Natural killer cell (primary cell): ENCODE measurements at regions not wholly inside any gene's neighbourhood (a gene's known extent, or its start where the extent isn't known, plus 50 kb on each side); places are given as distances from the start of the nearest gene placed in this dataset.

Source experiments
- ATAC-seq, 3 donors: fragments of 150-1000 bp in 2 of 3; fragments of 200-7000 bp in 1 of 3; cut with Tn5 transposase; 1 replicate in 1 of 3; 2 replicates in 2 of 3; pipeline ENCODE4 v1.10.0; 2021; ENCODE audit warnings: mild to moderate bottlenecking in 2 of 3, moderate library complexity in 2 of 3
- DNase-seq, 2 donors: peaks; one replicate each; pipeline versions ENCODE4 v3.0.0 to v3.0.0-alpha.2; 2013 to 2021; ENCODE audit warnings: mixed read lengths in 1 of 2
- H3K27ac ChIP-seq: one replicate; pipeline ENCODE4 v1.5.1; 2013; ENCODE audit warnings: mild to moderate bottlenecking, low read length
- H3K27me3 ChIP-seq: one replicate; pipeline ENCODE4 v1.6.1; 2013; ENCODE audit warnings: low read length; ENCODE audit not compliant: control insufficient read depth, insufficient read depth
- H3K36me3 ChIP-seq: one replicate; pipeline ENCODE4 v1.6.1; 2013; ENCODE audit warnings: low read length; ENCODE audit not compliant: control insufficient read depth, insufficient read depth
- H3K4me1 ChIP-seq: one replicate; pipeline ENCODE4 v1.6.1; 2013; ENCODE audit warnings: low read length; ENCODE audit not compliant: control insufficient read depth, insufficient read depth
- H3K4me3 ChIP-seq: one replicate; pipeline ENCODE4 v1.5.1; 2013; ENCODE audit warnings: low read length
- H3K9me3 ChIP-seq: one replicate; pipeline ENCODE4 v1.6.1; 2013; ENCODE audit warnings: low read length; ENCODE audit not compliant: control insufficient read depth, insufficient read depth
- H3K27ac Mint-ChIP-seq, 2 donors: one replicate each; pipeline ENCODE4 v1.8.0; 2022; ENCODE audit warnings: mild to moderate bottlenecking in 2 of 2, mixed read lengths in 2 of 2, moderate library complexity in 1 of 2
- H3K27me3 Mint-ChIP-seq, 2 donors: one replicate each; pipeline ENCODE4 v1.8.0; 2022; ENCODE audit warnings: low read depth in 2 of 2, mixed read lengths in 2 of 2
- H3K36me3 Mint-ChIP-seq: one replicate; pipeline ENCODE4 v1.8.0; 2022; ENCODE audit warnings: mixed read lengths
- H3K4me1 Mint-ChIP-seq, 2 donors: one replicate each; pipeline ENCODE4 v1.8.0; 2022; ENCODE audit warnings: mixed read lengths in 2 of 2
- H3K4me3 Mint-ChIP-seq: one replicate; pipeline ENCODE4 v1.8.0; 2022; ENCODE audit warnings: mild to moderate bottlenecking, moderate library complexity, mixed read lengths
- H3K9me3 Mint-ChIP-seq, 2 donors: one replicate each; pipeline ENCODE4 v1.8.0; 2022; ENCODE audit warnings: mixed read lengths in 2 of 2
- WGBS: methylation state at CpG from one replicate; pipeline ENCODE4 v1.1.7; 2013; ENCODE audit warnings: missing lambda C conversion rate; ENCODE audit not compliant: insufficient coverage; 5-methylcytosine and 5-hydroxymethylcytosine counted together
- intact Hi-C: fragments of 100-400 bp; cut with micrococcal nuclease; formaldehyde crosslinking; loops from one replicate; pipeline ENCODE4 v1.14.2; 2022
- TF ChIP-seq, protein P1 (sequence below): fragments of 200-600 bp; IDR thresholded peaks from one replicate; pipeline ENCODE4 v1.8.0; 2022; ENCODE audit warnings: antibody characterized with exemption

DNA sequence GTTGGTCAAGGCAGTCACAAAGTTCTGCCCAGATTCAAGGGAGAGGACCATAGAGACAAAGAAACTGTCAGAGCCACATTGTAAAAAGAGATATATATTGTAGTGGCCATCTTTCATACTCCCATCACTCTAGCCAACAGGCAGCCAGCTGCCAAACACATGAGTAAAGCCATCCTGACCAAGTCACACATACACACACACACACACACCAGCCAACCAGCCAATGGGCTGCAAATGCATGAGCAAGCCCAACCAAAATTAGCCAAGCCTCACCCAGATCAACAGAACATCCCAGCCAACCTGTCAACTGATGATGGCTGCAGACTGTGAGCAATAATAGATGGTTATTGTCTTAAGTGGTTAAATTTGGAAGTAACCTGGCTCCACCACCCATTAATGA lies 120.7 kb downstream of the SEC16B start:
- H3K36me3 Mint-ChIP-seq = no peaks in the 10 kb centered on the region
- TF ChIP-seq, protein P1, sequence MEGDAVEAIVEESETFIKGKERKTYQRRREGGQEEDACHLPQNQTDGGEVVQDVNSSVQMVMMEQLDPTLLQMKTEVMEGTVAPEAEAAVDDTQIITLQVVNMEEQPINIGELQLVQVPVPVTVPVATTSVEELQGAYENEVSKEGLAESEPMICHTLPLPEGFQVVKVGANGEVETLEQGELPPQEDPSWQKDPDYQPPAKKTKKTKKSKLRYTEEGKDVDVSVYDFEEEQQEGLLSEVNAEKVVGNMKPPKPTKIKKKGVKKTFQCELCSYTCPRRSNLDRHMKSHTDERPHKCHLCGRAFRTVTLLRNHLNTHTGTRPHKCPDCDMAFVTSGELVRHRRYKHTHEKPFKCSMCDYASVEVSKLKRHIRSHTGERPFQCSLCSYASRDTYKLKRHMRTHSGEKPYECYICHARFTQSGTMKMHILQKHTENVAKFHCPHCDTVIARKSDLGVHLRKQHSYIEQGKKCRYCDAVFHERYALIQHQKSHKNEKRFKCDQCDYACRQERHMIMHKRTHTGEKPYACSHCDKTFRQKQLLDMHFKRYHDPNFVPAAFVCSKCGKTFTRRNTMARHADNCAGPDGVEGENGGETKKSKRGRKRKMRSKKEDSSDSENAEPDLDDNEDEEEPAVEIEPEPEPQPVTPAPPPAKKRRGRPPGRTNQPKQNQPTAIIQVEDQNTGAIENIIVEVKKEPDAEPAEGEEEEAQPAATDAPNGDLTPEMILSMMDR = no peak
- H3K27me3 Mint-ChIP-seq = no peaks in the 10 kb centered on the region
- Histone ChIP-seq H3K27ac (no peak overlapping the region), H3K36me3 (no peaks in the 10 kb centered on the region), H3K4me1 (no peaks in the 10 kb centered on the region), H3K27me3 (no peaks in the 10 kb centered on the region), H3K4me3 (no peak overlapping the region), H3K9me3 (no peaks in the 10 kb centered on the region)
- intact Hi-C loops = no loop called here
- DNase-seq = no peak
- H3K4me3 Mint-ChIP-seq = no peak overlapping the region
- no peak for ATAC-seq
- H3K27ac Mint-ChIP-seq = no peak overlapping the region
- H3K9me3 Mint-ChIP-seq = peaks cover 11 to 16% of the 10 kb centered on the region in 2 donors
- H3K4me1 Mint-ChIP-seq = no peaks in the 10 kb centered on the region

DNA sequence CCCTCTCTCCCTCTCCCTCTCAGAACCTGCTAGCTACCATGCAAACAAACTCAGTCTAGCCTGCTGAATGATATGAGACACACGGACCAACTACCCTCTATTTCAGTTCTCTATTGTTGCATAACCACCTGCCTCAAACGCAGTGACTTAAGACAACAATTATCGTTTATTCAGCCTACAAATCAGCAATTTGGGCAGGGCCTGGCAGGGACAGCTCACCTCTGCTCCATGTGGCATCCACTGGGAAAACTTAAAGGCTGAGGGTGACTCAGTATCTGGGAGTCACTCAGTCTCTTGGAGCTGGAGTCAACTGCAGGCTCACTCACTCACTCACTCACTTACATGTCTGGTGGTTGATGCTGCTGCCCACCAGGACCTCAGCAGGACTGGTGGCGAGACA lies 121.3 kb downstream of the SEC16B start:
- 70% methylated on average over 4 of the region's 4 CpGs for WGBS
- DNase-seq = no peak
- H3K27ac ChIP-seq = no peak overlapping the region
- no peaks in the 10 kb centered on the region for H3K4me1 ChIP-seq
- no peaks in the 10 kb centered on the region for H3K36me3 ChIP-seq
- Mint-ChIP-seq H3K4me1 (no peaks in the 10 kb centered on the region), H3K4me3 (no peak overlapping the region), H3K27ac (no peak overlapping the region), H3K9me3 (peaks cover 11 to 14% of the 10 kb centered on the region in 2 donors), H3K36me3 (no peaks in the 10 kb centered on the region), H3K27me3 (no peaks in the 10 kb centered on the region)
- H3K4me3 ChIP-seq = no peak overlapping the region
- TF ChIP-seq, protein P1 = no peak
- no peak for ATAC-seq
- H3K27me3 ChIP-seq = no peaks in the 10 kb centered on the region
- intact Hi-C loops = no loop called here
- no peaks in the 10 kb centered on the region for H3K9me3 ChIP-seq

DNA sequence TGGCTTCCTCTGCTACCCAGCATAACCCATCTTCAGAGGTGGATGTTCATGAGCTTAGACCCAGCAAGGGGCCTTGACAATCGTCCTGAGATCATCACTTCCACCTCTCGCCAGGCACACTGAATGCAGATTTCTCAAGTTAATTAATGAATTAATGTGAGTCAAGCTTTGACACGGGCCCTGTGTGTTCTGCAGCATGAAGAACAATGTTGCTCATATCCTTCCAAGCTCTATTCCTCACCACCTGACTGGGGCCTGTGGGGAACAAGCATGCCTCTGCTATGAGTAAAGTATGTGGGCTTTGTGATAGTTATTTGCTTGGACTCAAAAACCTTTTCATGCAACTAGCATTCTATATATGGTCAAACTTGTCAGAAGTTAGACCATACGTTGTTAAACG lies 122.0 kb downstream of the SEC16B start:
- 83% methylated on average over 4 of the region's 5 CpGs for WGBS
- no peaks in the 10 kb centered on the region for H3K9me3 ChIP-seq
- no peaks in the 10 kb centered on the region for H3K36me3 ChIP-seq
- H3K4me3 Mint-ChIP-seq = no peak overlapping the region
- H3K4me3 ChIP-seq = no peak overlapping the region
- H3K4me1 Mint-ChIP-seq = no peaks in the 10 kb centered on the region
- intact Hi-C loops = no loop called here
- H3K27ac ChIP-seq = no peak overlapping the region
- no peaks in the 10 kb centered on the region for H3K27me3 Mint-ChIP-seq
- H3K9me3 Mint-ChIP-seq = peaks cover 11 to 16% of the 10 kb centered on the region in 2 donors
- ATAC-seq (no peak), DNase-seq (no peak)
- no peaks in the 10 kb centered on the region for H3K4me1 ChIP-seq
- TF ChIP-seq, protein P1 = no peak
- no peak overlapping the region for H3K27ac Mint-ChIP-seq
- H3K27me3 ChIP-seq = no peaks in the 10 kb centered on the region
- H3K36me3 Mint-ChIP-seq = no peaks in the 10 kb centered on the region

DNA sequence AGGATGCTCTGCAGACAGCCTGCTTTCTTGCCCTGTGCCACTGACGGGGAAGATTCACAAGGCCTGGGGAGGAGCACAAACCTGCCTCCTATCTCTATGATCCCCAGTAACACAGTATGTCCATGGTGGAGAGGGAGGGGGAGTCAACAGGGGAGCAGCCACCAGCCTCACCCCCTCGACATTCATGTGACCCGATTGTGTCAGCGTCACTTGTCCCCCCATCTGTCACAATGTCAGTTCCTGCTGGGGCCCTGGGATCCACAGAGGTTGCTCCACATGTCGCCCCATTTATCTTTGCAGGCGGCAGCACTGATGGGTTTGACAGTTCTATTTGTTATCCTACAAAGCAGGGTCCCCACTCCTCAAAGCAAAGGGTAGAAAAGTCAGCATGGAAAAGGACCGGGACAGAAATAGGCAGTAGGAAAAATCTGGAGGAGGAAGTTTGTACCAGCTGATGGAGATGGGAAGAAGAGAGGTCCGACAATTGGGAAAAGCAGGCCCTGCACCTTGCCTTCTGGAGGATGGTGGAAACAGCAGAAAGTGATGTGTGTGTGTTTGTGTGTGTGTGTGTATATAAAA lies 130.9 kb downstream of the SEC16B start:
- Histone ChIP-seq H3K27ac (no peak overlapping the region), H3K4me3 (no peak overlapping the region), H3K9me3 (no peaks in the 10 kb centered on the region), H3K27me3 (no peaks in the 10 kb centered on the region), H3K36me3 (no peaks in the 10 kb centered on the region), H3K4me1 (no peaks in the 10 kb centered on the region)
- no peak overlapping the region for H3K27ac Mint-ChIP-seq
- no peaks in the 10 kb centered on the region for H3K36me3 Mint-ChIP-seq
- WGBS = 65% methylated on average over 8 of the region's 8 CpGs
- TF ChIP-seq, protein P1 = no peak
- H3K27me3 Mint-ChIP-seq = no peaks in the 10 kb centered on the region
- H3K4me3 Mint-ChIP-seq = no peak overlapping the region
- H3K4me1 Mint-ChIP-seq = no peaks in the 10 kb centered on the region
- no peak for ATAC-seq
- H3K9me3 Mint-ChIP-seq = peaks cover 13 to 15% of the 10 kb centered on the region in 2 donors
- intact Hi-C loops = no loop called here
- no peak for DNase-seq
